ENCODE measurements at regions not wholly inside any gene's neighbourhood (a gene's known extent, or its start where the extent isn't known, plus 50 kb on each side); places are given as distances from the start of the nearest gene placed in this dataset.

GRCh38 chr6:156345700-156346099 lies 431.5 kb upstream of the ARID1B start:
- no peak overlapping the region for H4K8ac ChIP-seq (ENCODE audit: low read depth in 2 of 2, low read length in 2 of 2)
- no peaks in the 10 kb centered on the region for H3K79me1 ChIP-seq (ENCODE audit: low read depth in 1 of 2, low read length in 2 of 2)
- no peak overlapping the region for H3K23ac ChIP-seq (ENCODE audit: low read depth, low read length)
- H2AK9ac ChIP-seq (replicated peaks; ENCODE audit: low read depth, low read length, poor library complexity) = no peak overlapping the region
- TF ChIP-seq MAZ (IDR thresholded peaks at IDR 0.05; ENCODE audit: borderline replicate concordance, low read depth, low read length) (no peak), CHD1 (IDR thresholded peaks at IDR 0.05; ENCODE audit: low read depth, low read length) (no peak), BHLHE40 (IDR thresholded peaks at IDR 0.05; ENCODE audit: low read depth, low read length) (no peak), SMC3 (IDR thresholded peaks at IDR 0.05; ENCODE audit: low read depth, low read length) (no peak), RAD21 (IDR thresholded peaks at IDR 0.05; ENCODE audit: low read length) (no peak), NFE2L2 (IDR thresholded peaks at IDR 0.05; ENCODE audit: low read depth, low read length) (no peak), MXI1 (IDR thresholded peaks at IDR 0.05; ENCODE audit: borderline replicate concordance, low read depth, low read length) (no peak), ELK1 (IDR thresholded peaks at IDR 0.05; ENCODE audit: borderline replicate concordance, low read depth, low read length) (no peak), FOS (IDR thresholded peaks at IDR 0.05; ENCODE audit: low read depth, low read length) (no peak), RFX5 (IDR thresholded peaks at IDR 0.05; ENCODE audit: low read depth, low read length) (no peak), RCOR1 (IDR thresholded peaks at IDR 0.05; ENCODE audit: insufficient replicate concordance, low read length) (no peak), CEBPB (IDR thresholded peaks at IDR 0.05; ENCODE audit: low read depth, low read length) (no peak), POLR2A (IDR thresholded peaks at IDR 0.05; ENCODE audit: low read depth, low read length) (no peak), MAFK (IDR thresholded peaks at IDR 0.05; ENCODE audit: low read depth, low read length) (no peak), CTCF (conservative IDR thresholded peaks at IDR 0.05; ENCODE audit: low read depth, low read length) (no peak)
- BruUV-seq (replicated peaks) = no TSS peak
- no peak overlapping the region for H3K56ac ChIP-seq (ENCODE audit: extremely low read depth, insufficient read depth, low read length)
- H3K36me3 ChIP-seq (ENCODE audit: control insufficient read depth, insufficient read depth, low read length) = no peaks in the 10 kb centered on the region
- no peak overlapping the region for H2AK5ac ChIP-seq (ENCODE audit: low read depth, low read length)
- no peak overlapping the region for H2AFZ ChIP-seq (replicated peaks; ENCODE audit: low read length, poor library complexity)
- H2BK15ac ChIP-seq (ENCODE audit: low read depth, low read length) = no peak overlapping the region
- H4K91ac ChIP-seq (ENCODE audit: insufficient read depth, low read depth, low read length) = no peak overlapping the region
- H2BK120ac ChIP-seq (ENCODE audit: low read depth, low read length) = no peak overlapping the region
- H3K14ac ChIP-seq (replicated peaks; ENCODE audit: low read depth, low read length) = no peak overlapping the region
- no peak overlapping the region for H2BK5ac ChIP-seq (ENCODE audit: low read depth, low read length, poor library complexity, severe bottlenecking)
- intact Hi-C loops (cut with micrococcal nuclease) (no loop called here), dilution Hi-C loops (cut with HindIII; ENCODE audit: low sequenced_read_pairs, unreplicated experiment) (no loop called here), in situ Hi-C loops (cut with MboI; ENCODE audit: low sequenced_read_pairs) (no loop called here)
- no peaks in the 10 kb centered on the region for H3K9me1 ChIP-seq (ENCODE audit: insufficient read depth, low read length)
- peaks cover 2% of the 10 kb centered on the region for H3K4me1 ChIP-seq (ENCODE audit: control insufficient read depth, insufficient read depth, low read length)
- CTCF ChIA-PET = interaction anchor here (1.1 kb wide), 1 partner anchor 8 kb away, joined by 3 read pairs; no protein-coding TSS in a partner anchor
- H3K9me3 ChIP-seq (ENCODE audit: control insufficient read depth, insufficient read depth, low read length) = no peaks in the 10 kb centered on the region; the same call in 1 of the 2 replicates
- POLR2A ChIA-PET (ENCODE audit: unreplicated experiment) = no interaction called here
- no peaks in the 10 kb centered on the region for H4K20me1 ChIP-seq (ENCODE audit: insufficient read depth, low read length)
- no peak overlapping the region for H3K4ac ChIP-seq (ENCODE audit: low read depth, low read length)
- DNase-seq (no peak), ATAC-seq (ENCODE audit: low read depth) (no peak)
- no peak overlapping the region for H3K18ac ChIP-seq (ENCODE audit: low read depth, low read length)
- no peak overlapping the region for H3K4me2 ChIP-seq (ENCODE audit: low read depth, low read length)
- H3K4me3 ChIP-seq (ENCODE audit: insufficient read depth, low read depth, low read length) = no peak overlapping the region
- no peak overlapping the region for H4K5ac ChIP-seq (ENCODE audit: low read depth, low read length)
- H3K9ac ChIP-seq (ENCODE audit: low read depth, low read length) = no peak overlapping the region
- no peak overlapping the region for H3K27ac ChIP-seq (ENCODE audit: insufficient read depth, low read length)
- H3K27me3 ChIP-seq (ENCODE audit: control insufficient read depth, insufficient read depth, low read length) = peaks cover 5% of the 10 kb centered on the region; the same call in 1 of the 2 replicates
- H2BK20ac ChIP-seq (ENCODE audit: low read depth, low read length) = no peak overlapping the region
- 80% methylated on average over 1 of the region's 7 CpGs; no CpG with 5 or more reads in 1 of the 2 experiments for WGBS, 2 experiments (ENCODE audit: extremely low coverage in 2 of 2, insufficient read length in 1 of 2)
